H1 (cell line): ENCODE measurements at regions not wholly inside any gene's neighbourhood (a gene's known extent, or its start where the extent isn't known, plus 50 kb on each side); places are given as distances from the start of the nearest gene placed in this dataset.

Experiments
- BACH1 ChIP-seq: IDR thresholded peaks from 2 replicates; pipeline ENCODE4 v1.6.1; 2012; ENCODE audit warnings: low read length, improper control_type of control experiment
- CHD7 ChIP-seq: fragments of 300-600 bp; sonication (generic); IDR thresholded peaks from 2 replicates; pipeline ENCODE4 v1.7.1; 2012; ENCODE audit warnings: low read length, moderate library complexity, mild to moderate bottlenecking, inconsistent platforms; ENCODE audit not compliant: insufficient replicate concordance
- MAFK ChIP-seq: IDR thresholded peaks from 2 replicates; pipeline ENCODE4 v1.6.1; 2012; ENCODE audit warnings: low read depth, mild to moderate bottlenecking, improper control_type of control experiment, low read length
- POLR2A ChIP-seq, 2 experiments: IDR thresholded peaks; 1 replicate in 1 of 2; 2 replicates in 1 of 2; pipeline ENCODE4 v1.6.1; 2011; ENCODE audit warnings: low read depth in 2 of 2, low read length in 2 of 2, mild to moderate bottlenecking in 2 of 2; ENCODE audit errors: control extremely low read depth in 1 of 2
- RAD21 ChIP-seq, 2 experiments: IDR thresholded peaks in 1 of 2; conservative IDR thresholded peaks in 1 of 2; 2 replicates each; pipeline ENCODE4 v1.6.1; 2011; ENCODE audit warnings: low read depth in 2 of 2, low read length in 2 of 2, improper control_type of control experiment in 1 of 2, inconsistent platforms in 1 of 2, mild to moderate bottlenecking in 1 of 2, moderate library complexity in 1 of 2
- RBBP5 ChIP-seq: IDR thresholded peaks from 2 replicates; pipeline ENCODE4 v1.7.1; 2012; ENCODE audit warnings: low read depth, mild to moderate bottlenecking, inconsistent platforms, low read length, moderate library complexity, borderline replicate concordance
- RXRA ChIP-seq: IDR thresholded peaks from 2 replicates; pipeline ENCODE4 v1.6.1; 2011; ENCODE audit warnings: low read depth, mild to moderate bottlenecking, low read length, moderate library complexity; ENCODE audit not compliant: insufficient read depth
- TCF12 ChIP-seq: IDR thresholded peaks from 2 replicates; pipeline ENCODE4 v1.6.1; 2011; ENCODE audit warnings: low read depth, mild to moderate bottlenecking, low read length
- TF ChIP-seq, protein P1 (sequence below): IDR thresholded peaks from 2 replicates; pipeline ENCODE4 v1.6.1; 2011; ENCODE audit warnings: low read length, improper control_type of control experiment

- no peak for TF ChIP-seq CHD7
- TF ChIP-seq RAD21 (IDR thresholded peaks at IDR 0.05 in 1 of 2, conservative IDR thresholded peaks at IDR 0.05 in 1 of 2; ENCODE audit: low read depth in 2 of 2, low read length in 2 of 2) = no peak
- TF ChIP-seq BACH1 = no peak
- no peak for TF ChIP-seq MAFK
- TF ChIP-seq, protein P1, sequence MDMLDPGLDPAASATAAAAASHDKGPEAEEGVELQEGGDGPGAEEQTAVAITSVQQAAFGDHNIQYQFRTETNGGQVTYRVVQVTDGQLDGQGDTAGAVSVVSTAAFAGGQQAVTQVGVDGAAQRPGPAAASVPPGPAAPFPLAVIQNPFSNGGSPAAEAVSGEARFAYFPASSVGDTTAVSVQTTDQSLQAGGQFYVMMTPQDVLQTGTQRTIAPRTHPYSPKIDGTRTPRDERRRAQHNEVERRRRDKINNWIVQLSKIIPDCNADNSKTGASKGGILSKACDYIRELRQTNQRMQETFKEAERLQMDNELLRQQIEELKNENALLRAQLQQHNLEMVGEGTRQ = no peak
- no peak for TF ChIP-seq RXRA
- TF ChIP-seq RBBP5 = no peak
- TF ChIP-seq POLR2A (IDR thresholded peaks at IDR 0.05; ENCODE audit: control extremely low read depth in 1 of 2, low read depth in 2 of 2, low read length in 2 of 2) = no peak
- TF ChIP-seq TCF12 = no peak
Observed at GRCh38 chr1:234902774-234903547, 225.7 kb downstream of the TOMM20 start (continued).
